Endothelial cell of umbilical vein (primary cell): ENCODE measurements at regions not wholly inside any gene's neighbourhood (a gene's known extent, or its start where the extent isn't known, plus 50 kb on each side); places are given as distances from the start of the nearest gene placed in this dataset.

Experiments used
- BruUV-seq: library from RNA; stranded (reverse); fragments of 400-500 nt; replicated peaks from 2 replicates; lab custom pipeline; 2021; lab: Mats Ljungman, UMichigan
- CTCF ChIA-PET: fragments of 300-600, 350-600 bp; sonication (Branson Sonifier 250); formaldehyde crosslinking; loops from one replicate; lab custom pipeline; 2021; ENCODE audit warnings: antibody characterized with exemption, inconsistent platforms; lab: Charles Lee
- POLR2A ChIA-PET: fragments of 300-600, 350-600 bp; sonication (Branson Sonifier 250); formaldehyde crosslinking; loops from one replicate; lab custom pipeline; 2021; ENCODE audit warnings: antibody characterized with exemption, inconsistent platforms; lab: Charles Lee
- DNase-seq: peaks from one replicate; pipeline ENCODE4 v3.0.0-alpha.2; 2011; ENCODE audit warnings: low read depth, low spot score
- FAIRE-seq: peaks from 2 replicates; lab custom pipeline; 2011; peaks lifted over from hg19 to GRCh38; lab: Jason Lieb, UNC
- H2AFZ ChIP-seq: 2 replicates; pipeline ENCODE4 v1.6.0; 2012; ENCODE audit warnings: low read depth, low read length, control low read depth, inconsistent platforms
- H3K27ac ChIP-seq: 2 replicates; pipeline ENCODE4 v1.5.1; 2011; ENCODE audit warnings: low read depth, mild to moderate bottlenecking, control low read depth, low read length, moderate library complexity; ENCODE audit not compliant: insufficient read depth
- H3K27me3 ChIP-seq, 2 experiments: 2 replicates each; pipeline versions ENCODE4 v1.6.0 to v1.6.1; 2011; ENCODE audit warnings: low read length in 2 of 2, mixed read lengths in 1 of 2; ENCODE audit not compliant: control insufficient read depth in 2 of 2, insufficient read depth in 2 of 2
- H3K36me3 ChIP-seq, 2 experiments: 2 replicates in 1 of 2; 3 replicates in 1 of 2; pipeline ENCODE4 v1.5.1; 2011; ENCODE audit warnings: low read length in 2 of 2, mild to moderate bottlenecking in 1 of 2, moderate library complexity in 1 of 2; ENCODE audit not compliant: control insufficient read depth in 2 of 2, insufficient read depth in 2 of 2; ENCODE audit errors: extremely low read depth in 1 of 2
- H3K4me1 ChIP-seq: 3 replicates; pipeline ENCODE4 v1.5.1; 2011; ENCODE audit warnings: mild to moderate bottlenecking, low read length; ENCODE audit not compliant: control insufficient read depth, insufficient read depth; ENCODE audit errors: extremely low read depth
- H3K4me2 ChIP-seq: 2 replicates; pipeline ENCODE4 v1.6.1; 2011; ENCODE audit warnings: low read length, control low read depth, mixed read lengths; ENCODE audit not compliant: insufficient read depth
- H3K4me3 ChIP-seq, 3 experiments: fragments of 200-600 bp in 1 of 3; sonication (generic), shearing (Covaris generic) in 1 of 3; replicated peaks in 1 of 3; 2 replicates each; pipeline ENCODE4 v1.5.1; 2011 to 2016; ENCODE audit warnings: control low read depth in 3 of 3, low read length in 3 of 3, mild to moderate bottlenecking in 2 of 3, inconsistent platforms in 1 of 3, low read depth in 1 of 3, moderate library complexity in 1 of 3; ENCODE audit not compliant: insufficient read depth in 1 of 3
- H3K79me2 ChIP-seq: 2 replicates; pipeline ENCODE4 v1.6.0; 2012; ENCODE audit warnings: low read length, inconsistent platforms; ENCODE audit not compliant: control insufficient read depth, insufficient read depth
- H3K9ac ChIP-seq: replicated peaks from 2 replicates; pipeline ENCODE3; 2011; ENCODE audit warnings: low read length, control low read depth; ENCODE audit not compliant: insufficient read depth; ENCODE audit errors: extremely low read depth
- H3K9me1 ChIP-seq: replicated peaks from 3 replicates; pipeline ENCODE4 v1.6.0; 2011; ENCODE audit warnings: mild to moderate bottlenecking, low read length; ENCODE audit not compliant: control insufficient read depth, insufficient read depth; ENCODE audit errors: extremely low read depth
- H3K9me3 ChIP-seq: replicated peaks from 2 replicates; pipeline ENCODE4 v1.5.1; 2012; ENCODE audit warnings: low read length, inconsistent platforms; ENCODE audit not compliant: control insufficient read depth, insufficient read depth
- H4K20me1 ChIP-seq: replicated peaks from 2 replicates; pipeline ENCODE3; 2011; ENCODE audit warnings: mild to moderate bottlenecking, low read length; ENCODE audit not compliant: control insufficient read depth, insufficient read depth; ENCODE audit errors: extremely low read depth
- CTCF ChIP-seq, 2 donors: IDR thresholded peaks; 1 replicate in 1 of 2; 2 replicates in 1 of 2; pipeline ENCODE4 v1.5.1; 2011; ENCODE audit warnings: low read length in 2 of 2, mild to moderate bottlenecking in 2 of 2, moderate library complexity in 2 of 2, control low read depth in 1 of 2, inconsistent platforms in 1 of 2, low read depth in 1 of 2; ENCODE audit not compliant: insufficient read depth in 1 of 2; ENCODE audit errors: extremely low read depth in 1 of 2
- EZH2 ChIP-seq: IDR thresholded peaks from 2 replicates; pipeline ENCODE4 v1.6.1; 2012; ENCODE audit warnings: borderline replicate concordance, low read depth, mild to moderate bottlenecking, moderate library complexity, low read length, inconsistent platforms; ENCODE audit not compliant: severe bottlenecking
- FOS ChIP-seq: IDR thresholded peaks from 2 replicates; pipeline ENCODE4 v1.6.1; 2011; ENCODE audit warnings: mild to moderate bottlenecking, low read length, moderate library complexity, borderline replicate concordance; ENCODE audit not compliant: insufficient read depth
- GATA2 ChIP-seq: IDR thresholded peaks from 2 replicates; pipeline ENCODE4 v1.7.0; 2011; ENCODE audit warnings: low read depth, mild to moderate bottlenecking, moderate library complexity, mixed read lengths, low read length; ENCODE audit not compliant: insufficient read length, insufficient read depth
- JUN ChIP-seq: IDR thresholded peaks from 2 replicates; pipeline ENCODE4 v1.6.1; 2011; ENCODE audit warnings: borderline replicate concordance, low read depth; ENCODE audit not compliant: insufficient read length, insufficient read depth
- MAX ChIP-seq: IDR thresholded peaks from 2 replicates; pipeline ENCODE4 v1.6.1; 2011; ENCODE audit not compliant: insufficient read depth, insufficient read length
- MYC ChIP-seq: IDR thresholded peaks from one replicate; pipeline ENCODE4 v1.6.1; 2011; ENCODE audit warnings: mild to moderate bottlenecking, low read depth, low read length
- POLR2A ChIP-seq: IDR thresholded peaks from 2 replicates; pipeline ENCODE4 v1.6.1; 2012; ENCODE audit warnings: low read depth, mild to moderate bottlenecking, control low read depth, low read length
- POLR2AphosphoS5 ChIP-seq: IDR thresholded peaks from 2 replicates; pipeline ENCODE4 v1.6.1; 2012; ENCODE audit warnings: low read depth, mild to moderate bottlenecking, control low read depth, low read length, moderate library complexity; ENCODE audit not compliant: insufficient read depth
- dilution Hi-C: fragments of 300-500 bp; cut with MboI; formaldehyde crosslinking; loops from one replicate; pipeline ENCODE4 v1.15.0; 2019; ENCODE audit warnings: low sequenced_read_pairs; ENCODE audit not compliant: extremely low pct_ligation_motif_present
- intact Hi-C: fragments of 100-400 bp; cut with micrococcal nuclease; formaldehyde crosslinking; loops from one replicate; pipeline ENCODE4 v1.10.0; 2022

- H3K27me3 ChIP-seq = no peaks in the 10 kb centered on the region
- intact Hi-C loops (no loop called here), dilution Hi-C loops (no loop called here)
- no peak for FAIRE-seq
- no peaks in the 10 kb centered on the region for H4K20me1 ChIP-seq
- H3K9me1 ChIP-seq = no peaks in the 10 kb centered on the region
- H3K36me3 ChIP-seq = no peaks in the 10 kb centered on the region
- no peak overlapping the region for H2AFZ ChIP-seq
- H3K4me2 ChIP-seq = no peak overlapping the region
- no peaks in the 10 kb centered on the region for H3K9me3 ChIP-seq
- no peaks in the 10 kb centered on the region for H3K4me1 ChIP-seq
- no peak overlapping the region for H3K9ac ChIP-seq
- TF ChIP-seq EZH2 (no peak), MAX (no peak), POLR2AphosphoS5 (no peak), JUN (no peak), CTCF (IDR thresholded peaks at IDR 0.05; ENCODE audit: extremely low read depth in 1 of 2, insufficient read depth in 1 of 2, low read depth in 1 of 2, low read length in 2 of 2) (no peak), GATA2 (no peak), MYC (no peak), FOS (no peak), POLR2A (no peak)
- H3K4me3 ChIP-seq = no peak overlapping the region
- H3K27ac ChIP-seq = no peak overlapping the region
- no peak for DNase-seq
- ChIA-PET POLR2A (no interaction called here), CTCF (no interaction called here)
- BruUV-seq = no TSS peak
- H3K79me2 ChIP-seq = no peaks in the 10 kb centered on the region
Observed at GRCh38 chr16:64736857-64737256, 385.0 kb downstream of the CDH11 start.
